ENCODE measurements at regions not wholly inside any gene's neighbourhood (a gene's known extent, or its start where the extent isn't known, plus 50 kb on each side); places are given as distances from the start of the nearest gene placed in this dataset.
"Not testable (repeated sequence)": the region's sequence is repeated elsewhere in the genome, so short reads cannot be mapped to it uniquely, and the experiment has no call there.

GRCh38 chrX:33852146-33852545 is 280.0 kb downstream of the FAM47A start:
- TF ChIP-seq POLR2AphosphoS5 (IDR thresholded peaks at IDR 0.05; ENCODE audit: low read length); IRF4 (IDR thresholded peaks at IDR 0.05; ENCODE audit: low read depth, low read length); MYC (IDR thresholded peaks at IDR 0.05; ENCODE audit: insufficient read depth, insufficient read length, insufficient replicate concordance, low read length, severe bottlenecking); FOXM1 (IDR thresholded peaks at IDR 0.05; ENCODE audit: low read depth, low read length): not testable (repeated sequence)
- TF ChIP-seq, protein P1, sequence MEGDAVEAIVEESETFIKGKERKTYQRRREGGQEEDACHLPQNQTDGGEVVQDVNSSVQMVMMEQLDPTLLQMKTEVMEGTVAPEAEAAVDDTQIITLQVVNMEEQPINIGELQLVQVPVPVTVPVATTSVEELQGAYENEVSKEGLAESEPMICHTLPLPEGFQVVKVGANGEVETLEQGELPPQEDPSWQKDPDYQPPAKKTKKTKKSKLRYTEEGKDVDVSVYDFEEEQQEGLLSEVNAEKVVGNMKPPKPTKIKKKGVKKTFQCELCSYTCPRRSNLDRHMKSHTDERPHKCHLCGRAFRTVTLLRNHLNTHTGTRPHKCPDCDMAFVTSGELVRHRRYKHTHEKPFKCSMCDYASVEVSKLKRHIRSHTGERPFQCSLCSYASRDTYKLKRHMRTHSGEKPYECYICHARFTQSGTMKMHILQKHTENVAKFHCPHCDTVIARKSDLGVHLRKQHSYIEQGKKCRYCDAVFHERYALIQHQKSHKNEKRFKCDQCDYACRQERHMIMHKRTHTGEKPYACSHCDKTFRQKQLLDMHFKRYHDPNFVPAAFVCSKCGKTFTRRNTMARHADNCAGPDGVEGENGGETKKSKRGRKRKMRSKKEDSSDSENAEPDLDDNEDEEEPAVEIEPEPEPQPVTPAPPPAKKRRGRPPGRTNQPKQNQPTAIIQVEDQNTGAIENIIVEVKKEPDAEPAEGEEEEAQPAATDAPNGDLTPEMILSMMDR (IDR thresholded peaks at IDR 0.05 in 2 of 3, conservative IDR thresholded peaks at IDR 0.05 in 1 of 3; ENCODE audit: control insufficient read depth in 2 of 3, extremely low read depth in 1 of 3, insufficient read depth in 1 of 3, low read depth in 3 of 3, low read length in 3 of 3), result not testable (repeated sequence)
